ENCODE measurements at regions not wholly inside any gene's neighbourhood (a gene's known extent, or its start where the extent isn't known, plus 50 kb on each side); places are given as distances from the start of the nearest gene placed in this dataset.
A peak's percentile ranks its signal among the peaks of the same experiment; 100 is the strongest.

GRCh38 chr17:72394531-72394930, 273.7 kb downstream of the SOX9 start:
- DNase-seq = no peak

- DNase-seq = no peak
Observed at GRCh38 chr17:72396121-72396520, 275.3 kb downstream of the SOX9 start.

GRCh38 chr17:72397223-72397667, 276.4 kb downstream of the SOX9 start:
- no peak for DNase-seq

GRCh38 chr17:72397687-72398086, 276.9 kb downstream of the SOX9 start:
- no peak for DNase-seq

- no peak for DNase-seq
Observed at GRCh38 chr17:72399023-72399607, 278.3 kb downstream of the SOX9 start.

DNA sequence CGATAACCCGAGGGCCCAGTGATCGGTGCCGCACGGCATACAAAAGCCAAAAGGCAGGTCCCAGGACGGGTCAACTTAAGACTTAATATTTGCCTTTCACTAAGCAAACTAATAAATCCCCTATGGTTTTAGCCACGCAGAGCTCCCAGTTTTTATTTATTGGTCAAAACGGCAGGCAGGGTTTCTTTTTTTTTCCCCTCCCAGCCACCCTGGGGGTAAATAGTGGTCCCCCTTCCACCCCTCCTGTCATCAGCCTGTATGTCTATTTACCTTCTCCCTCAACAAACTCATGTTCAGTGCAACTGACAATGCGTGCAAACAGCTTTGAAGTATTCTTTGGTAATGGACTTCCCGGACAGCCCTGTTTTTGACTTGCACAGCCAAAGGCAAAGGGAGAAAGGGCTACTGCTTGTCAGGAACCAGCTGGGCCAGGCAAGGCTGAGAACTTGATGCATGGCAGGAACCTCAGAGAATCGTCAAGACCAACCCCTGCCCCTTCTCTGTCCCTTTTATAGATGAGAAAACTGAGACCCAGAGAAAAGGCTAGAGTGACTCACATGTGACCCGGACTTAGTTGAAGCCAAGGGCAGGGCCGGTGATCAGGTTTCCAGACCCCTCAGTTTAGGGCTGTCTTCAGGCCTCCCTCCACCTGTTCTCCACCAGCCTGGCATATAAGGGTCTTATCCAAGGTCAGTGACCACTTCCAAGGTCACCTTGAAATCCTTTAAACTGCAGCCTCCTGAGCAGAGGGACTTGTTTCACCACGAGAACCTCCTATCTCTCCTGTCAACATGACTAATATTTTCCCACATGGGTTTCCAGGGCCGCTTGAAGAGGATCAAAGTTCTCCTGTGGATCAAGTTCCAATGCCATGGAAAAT, 279.0 kb downstream of the SOX9 start:
- no peak for DNase-seq

DNA sequence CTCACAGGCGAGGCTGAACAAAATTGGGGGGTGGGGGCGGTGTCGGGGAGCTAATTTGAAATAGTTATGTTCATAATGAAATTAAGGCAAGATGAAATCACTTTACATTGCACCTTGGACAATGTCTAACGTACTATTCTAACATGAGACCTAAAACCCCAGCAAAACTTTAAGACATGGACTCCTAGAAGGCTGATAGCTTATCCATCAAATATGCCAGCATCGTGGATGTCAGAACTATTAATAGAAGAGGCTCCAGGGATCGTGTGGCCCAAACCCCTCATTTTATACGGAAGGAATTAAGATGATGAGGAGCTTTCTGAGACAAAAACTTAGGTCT, 279.6 kb downstream of the SOX9 start:
- no peak for DNase-seq

GRCh38 chr17:72400863-72401262, 280.0 kb downstream of the SOX9 start:
- no peak for DNase-seq

DNA sequence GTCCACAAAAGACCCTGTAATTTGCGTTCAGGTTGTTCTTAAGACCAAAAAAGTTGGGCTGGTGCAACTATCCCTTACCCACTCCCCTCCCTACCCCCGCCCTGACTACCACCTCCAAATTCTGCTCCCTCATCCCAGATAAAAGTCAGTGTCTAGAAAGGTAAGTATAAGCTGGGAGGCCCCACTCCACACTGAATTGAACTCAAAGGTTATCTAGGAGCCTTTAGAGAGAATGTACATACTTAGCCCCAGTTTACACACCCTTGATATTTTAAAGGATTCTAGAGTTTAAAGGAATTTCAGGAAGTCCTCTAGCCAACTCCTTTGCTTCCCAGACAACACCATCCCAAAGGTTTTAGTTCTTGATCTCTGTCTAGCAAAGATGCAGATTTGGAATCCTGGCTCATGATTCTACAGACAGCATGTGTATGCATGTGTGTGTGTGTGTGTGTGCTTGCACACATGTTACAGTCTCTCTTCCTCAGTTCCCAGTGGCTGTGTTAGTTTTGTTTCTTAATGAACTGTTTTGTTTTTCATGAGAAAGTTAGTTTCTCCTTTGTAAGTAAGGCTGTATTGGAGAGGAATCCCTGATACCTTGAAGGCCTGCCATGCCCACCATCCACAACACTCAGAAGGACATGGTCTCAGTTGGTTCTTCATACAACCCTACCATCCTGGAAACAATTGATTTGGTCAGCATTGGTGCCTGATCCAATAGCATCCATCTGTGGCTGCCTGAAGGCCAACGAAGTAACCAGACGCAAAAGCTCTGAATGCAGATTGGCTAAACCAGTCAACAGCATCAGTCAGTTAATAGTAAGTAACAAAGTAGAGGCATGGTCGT, 281.3 kb downstream of the SOX9 start:
- DNase-seq = no peak

GRCh38 chr17:72402727-72403210, 281.9 kb downstream of the SOX9 start:
- DNase-seq = no peak

- DNase-seq = no peak
Observed at GRCh38 chr17:72403713-72404209, 282.9 kb downstream of the SOX9 start.

GRCh38 chr17:72404872-72405271, 284.1 kb downstream of the SOX9 start:
- DNase-seq = no peak

DNA sequence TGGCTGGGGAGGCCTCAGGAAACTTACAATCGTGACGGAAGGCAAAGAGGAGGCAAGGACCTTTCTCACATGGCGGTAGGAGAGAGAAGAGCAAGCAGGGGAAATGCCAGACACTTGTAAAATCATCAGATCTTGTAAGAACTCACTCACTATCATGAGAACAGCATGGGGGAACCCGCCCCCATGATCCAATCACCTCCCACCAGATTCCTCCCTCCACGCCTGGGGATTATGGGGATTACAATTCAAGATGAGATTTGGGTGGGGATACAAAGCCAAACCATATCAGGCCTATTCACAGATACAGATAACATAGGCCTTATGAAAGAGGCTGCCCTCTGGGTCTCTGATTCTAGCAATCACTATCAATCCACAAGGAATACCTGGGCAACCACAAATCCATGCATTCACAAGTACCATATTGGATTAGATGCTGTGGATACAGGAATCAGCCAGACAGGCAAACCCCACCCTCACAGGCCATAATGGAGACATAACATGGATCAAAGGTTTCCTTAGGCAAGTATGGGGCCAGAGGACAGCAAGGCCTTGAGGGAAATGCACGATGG, 284.9 kb downstream of the SOX9 start:
- DNase-seq = no peak

- no peak for DNase-seq
Observed at GRCh38 chr17:72406498-72406897, 285.7 kb downstream of the SOX9 start.

GRCh38 chr17:72407336-72407909, 286.6 kb downstream of the SOX9 start:
- DNase-seq = peak; percentile 56

DNA sequence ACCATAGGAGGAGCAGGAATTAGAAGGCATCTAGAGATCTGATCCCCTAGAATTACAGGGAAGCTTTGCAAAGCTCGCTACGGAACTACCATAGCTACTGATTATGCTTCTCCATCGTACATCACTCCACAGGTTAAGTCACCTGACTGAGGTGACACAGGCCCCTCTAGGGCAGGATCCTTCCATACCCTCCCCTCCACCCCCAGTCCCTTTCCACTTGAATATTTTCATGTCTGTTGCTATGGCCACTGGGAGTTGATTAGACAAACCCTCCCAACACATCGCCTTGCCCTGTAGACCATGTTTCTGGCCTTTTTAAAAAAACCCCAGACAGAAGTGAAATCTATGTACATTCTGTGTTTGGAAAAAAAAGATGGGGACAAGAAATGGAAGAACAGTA, 287.1 kb downstream of the SOX9 start:
- no peak for DNase-seq

GRCh38 chr17:72408641-72409040, 287.8 kb downstream of the SOX9 start:
- DNase-seq = no peak

DNA sequence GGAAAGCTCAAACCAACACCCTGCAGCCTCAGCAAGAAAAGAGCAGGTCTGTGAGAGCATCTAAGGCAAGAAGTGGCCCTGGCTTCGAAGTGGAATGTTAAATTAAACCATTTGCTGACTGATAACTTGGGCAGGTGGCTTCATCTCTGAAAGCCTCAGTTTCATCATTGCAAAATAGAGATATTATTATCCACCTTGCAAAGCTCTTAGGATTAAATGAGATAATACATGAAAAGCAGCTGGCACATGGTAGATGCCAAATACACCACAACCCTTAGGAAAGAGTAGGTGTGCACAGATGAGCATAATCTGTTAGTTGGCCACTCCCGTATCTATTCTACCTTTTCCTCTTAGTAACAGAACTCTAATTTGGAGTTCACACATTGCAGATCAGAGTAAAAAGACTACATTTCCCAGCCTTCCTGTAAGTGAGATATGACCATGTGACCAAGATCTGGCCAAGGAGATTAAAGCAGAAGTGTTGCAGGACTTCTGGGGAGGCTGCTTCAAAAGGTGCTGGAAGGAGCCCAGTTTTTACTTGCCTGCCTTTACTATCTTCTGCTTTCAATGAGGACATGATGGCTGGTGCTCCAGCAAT, 288.7 kb downstream of the SOX9 start:
- DNase-seq = no peak

- no peak for DNase-seq
Observed at GRCh38 chr17:72411124-72411563, 290.3 kb downstream of the SOX9 start.

DNA sequence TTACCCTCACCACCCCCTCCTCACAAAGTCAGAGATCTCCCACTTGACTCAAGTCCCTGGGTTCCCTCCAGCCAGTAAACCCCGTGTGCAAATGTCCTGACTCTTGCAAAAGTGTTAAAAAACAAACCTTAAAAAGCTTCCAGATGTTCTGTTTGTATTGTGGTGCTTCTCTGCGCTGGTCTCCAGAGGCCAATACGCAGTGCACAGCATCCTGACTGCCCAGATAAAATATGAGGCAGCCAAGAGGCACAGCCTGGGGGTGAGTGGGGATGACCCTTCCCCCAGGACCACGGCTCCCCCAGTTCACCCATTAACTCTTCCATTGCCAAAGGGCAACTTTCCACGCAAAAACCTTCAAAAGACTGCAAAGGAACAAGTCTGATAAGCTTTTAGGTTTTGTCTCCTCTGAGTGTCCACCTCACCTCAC, 291.8 kb downstream of the SOX9 start:
- no peak for DNase-seq

DNA sequence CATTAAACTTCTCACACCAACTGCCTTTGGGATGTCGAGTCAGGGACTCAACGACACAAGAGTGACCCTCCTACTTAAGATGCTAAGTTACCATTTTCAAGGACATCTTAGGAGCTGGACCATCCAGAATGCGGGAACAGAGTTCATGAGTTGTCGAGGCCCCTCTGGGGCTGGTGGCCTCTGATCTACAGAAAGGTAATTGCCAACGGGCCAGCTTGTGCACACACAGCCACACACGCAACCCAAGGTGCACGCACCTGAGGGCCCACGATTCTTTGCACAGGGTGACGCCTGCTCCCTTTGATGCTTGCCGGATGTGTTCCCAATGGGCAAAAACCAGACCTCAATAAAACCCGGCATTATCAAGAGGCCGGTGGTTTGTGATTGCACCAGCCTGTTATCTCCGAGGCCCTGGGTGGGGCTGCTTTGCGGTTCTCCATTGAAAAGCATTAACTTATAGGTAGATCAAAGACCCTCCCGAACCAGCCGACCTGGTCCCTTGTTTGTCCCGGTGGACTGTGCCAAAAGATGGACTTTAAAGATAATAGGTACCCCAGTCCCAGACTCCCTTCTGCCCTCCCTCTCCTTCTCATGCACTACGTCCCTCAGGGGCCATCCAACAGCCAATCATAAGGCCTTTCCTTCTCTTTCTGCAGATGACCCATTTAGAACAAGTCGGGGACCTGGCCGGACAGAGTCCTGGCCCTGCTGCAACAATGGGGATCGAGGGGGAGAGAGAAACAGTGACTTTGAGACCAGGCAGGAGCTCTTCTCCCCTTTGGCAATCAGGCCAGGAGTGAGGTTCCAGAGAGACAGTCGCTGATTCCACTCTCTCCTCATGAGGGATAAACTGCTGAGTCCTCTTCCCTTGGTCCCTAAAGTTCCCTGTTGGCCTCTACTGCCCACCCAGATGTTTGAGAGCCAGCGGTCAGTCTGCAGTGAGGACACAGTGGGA, 292.5 kb downstream of the SOX9 start:
- no peak for DNase-seq

All from DMS79 (cell line).